ENCODE measurements at regions not wholly inside any gene's neighbourhood (a gene's known extent, or its start where the extent isn't known, plus 50 kb on each side); places are given as distances from the start of the nearest gene placed in this dataset.

GRCh38 chr2:37832590-37833197, 92.4 kb upstream of the RMDN2 start:
- 39 to 49% methylated on average over 3 of the region's 3 CpGs for WGBS, 2 donors
- no peak overlapping the region for H3K4me3 ChIP-seq
- no peaks in the 10 kb centered on the region for H3K9me3 ChIP-seq (ENCODE audit: control insufficient read depth in 4 of 4, insufficient read depth in 3 of 4, low read length in 3 of 4)
- no peaks in the 10 kb centered on the region for H3K36me3 ChIP-seq (ENCODE audit: control insufficient read depth in 4 of 4, insufficient read depth in 4 of 4, low read length in 4 of 4)
- ATAC-seq (ENCODE audit: insufficient read depth, low FRiP score) (peak; percentile 94), DNase-seq (peak; percentile 85 to 90 (median 89))
- peak; percentile 93 for TF ChIP-seq CTCF (IDR thresholded peaks at IDR 0.05; ENCODE audit: control extremely low read depth, extremely low read depth)
- H3K4me1 ChIP-seq (ENCODE audit: control insufficient read depth in 5 of 5, insufficient read depth in 5 of 5, low read length in 5 of 5), result peaks cover 2 to 22% (median 6%) of the 10 kb centered on the region in 5 donors
- no peak overlapping the region for H3K9ac ChIP-seq (ENCODE audit: insufficient read depth in 1 of 2, low read length in 2 of 2)
- no peak overlapping the region for H3K27ac ChIP-seq (ENCODE audit: low read depth in 1 of 2, low read length in 1 of 2)
- H3K27me3 ChIP-seq (ENCODE audit: control insufficient read depth in 3 of 3, insufficient read depth in 3 of 3, low read length in 2 of 3), result no peaks in the 10 kb centered on the region

GRCh38 chr2:37833423-37833822, 91.7 kb upstream of the RMDN2 start:
- 36 to 46% methylated on average over 7 of the region's 7 CpGs for WGBS, 2 donors
- no peak overlapping the region for H3K4me3 ChIP-seq
- no peaks in the 10 kb centered on the region for H3K36me3 ChIP-seq (ENCODE audit: control insufficient read depth in 4 of 4, insufficient read depth in 4 of 4, low read length in 4 of 4)
- DNase-seq (no peak), ATAC-seq (ENCODE audit: insufficient read depth, low FRiP score) (no peak)
- TF ChIP-seq CTCF (IDR thresholded peaks at IDR 0.05; ENCODE audit: control extremely low read depth, extremely low read depth), result no peak
- H3K27me3 ChIP-seq (ENCODE audit: control insufficient read depth in 3 of 3, insufficient read depth in 3 of 3, low read length in 2 of 3), result no peaks in the 10 kb centered on the region
- H3K9me3 ChIP-seq (ENCODE audit: control insufficient read depth in 4 of 4, insufficient read depth in 3 of 4, low read length in 3 of 4), result no peaks in the 10 kb centered on the region
- no peak overlapping the region for H3K9ac ChIP-seq (ENCODE audit: insufficient read depth in 1 of 2, low read length in 2 of 2)
- peaks cover 0 to 24% (median 6%) of the 10 kb centered on the region in 5 donors for H3K4me1 ChIP-seq (ENCODE audit: control insufficient read depth in 5 of 5, insufficient read depth in 5 of 5, low read length in 5 of 5)
- H3K27ac ChIP-seq (ENCODE audit: low read depth in 1 of 2, low read length in 1 of 2), result no peak overlapping the region

- Histone ChIP-seq H3K36me3 (ENCODE audit: control insufficient read depth in 4 of 4, insufficient read depth in 4 of 4, low read length in 4 of 4) (no peaks in the 10 kb centered on the region), H3K4me3 (no peak overlapping the region), H3K9ac (ENCODE audit: insufficient read depth in 1 of 2, low read length in 2 of 2) (no peak overlapping the region), H3K27ac (ENCODE audit: low read depth in 1 of 2, low read length in 1 of 2) (no peak overlapping the region), H3K27me3 (ENCODE audit: control insufficient read depth in 3 of 3, insufficient read depth in 3 of 3, low read length in 2 of 3) (no peaks in the 10 kb centered on the region), H3K9me3 (ENCODE audit: control insufficient read depth in 4 of 4, insufficient read depth in 3 of 4, low read length in 3 of 4) (no peaks in the 10 kb centered on the region), H3K4me1 (ENCODE audit: control insufficient read depth in 5 of 5, insufficient read depth in 5 of 5, low read length in 5 of 5) (peaks cover 0 to 18% (median 2%) of the 10 kb centered on the region in 5 donors)
- 95 to 98% methylated on average over 3 of the region's 3 CpGs for WGBS, 2 donors
- no peak for TF ChIP-seq CTCF (IDR thresholded peaks at IDR 0.05; ENCODE audit: control extremely low read depth, extremely low read depth)
- DNase-seq (no peak), ATAC-seq (ENCODE audit: insufficient read depth, low FRiP score) (no peak)
Measured at GRCh38 chr2:37836270-37836669, 88.8 kb upstream of the RMDN2 start.

DNA sequence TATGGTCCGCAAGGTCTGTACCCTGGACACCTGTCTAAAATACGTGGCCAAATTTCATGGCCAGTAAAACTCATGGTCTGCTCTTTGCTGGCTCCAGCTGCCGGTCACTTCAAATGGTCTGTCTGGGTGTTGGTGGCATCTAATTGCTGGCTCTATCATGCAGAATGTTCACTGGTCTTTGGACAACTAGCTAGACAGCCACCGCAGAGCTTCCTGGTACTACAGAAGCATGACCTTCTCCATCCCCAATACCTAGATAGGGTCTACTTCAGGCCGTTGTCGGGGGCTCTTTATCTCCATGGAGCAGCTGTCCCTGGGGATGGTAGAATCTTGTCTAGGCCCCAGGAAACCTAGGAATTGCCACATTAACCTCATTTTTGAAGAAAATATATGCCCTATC, 88.4 kb upstream of the RMDN2 start:
- no peak for DNase-seq
- no peak for TF ChIP-seq CTCF (IDR thresholded peaks at IDR 0.05; ENCODE audit: control extremely low read depth, extremely low read depth)
- no peak overlapping the region for H3K9ac ChIP-seq (ENCODE audit: insufficient read depth in 1 of 2, low read length in 2 of 2)
- no peak overlapping the region for H3K4me3 ChIP-seq
- H3K36me3 ChIP-seq (ENCODE audit: control insufficient read depth in 4 of 4, insufficient read depth in 4 of 4, low read length in 4 of 4), result no peaks in the 10 kb centered on the region
- H3K27ac ChIP-seq (ENCODE audit: low read depth in 1 of 2, low read length in 1 of 2), result no peak overlapping the region
- no peaks in the 10 kb centered on the region for H3K27me3 ChIP-seq (ENCODE audit: control insufficient read depth in 3 of 3, insufficient read depth in 3 of 3, low read length in 2 of 3)
- H3K9me3 ChIP-seq (ENCODE audit: control insufficient read depth in 4 of 4, insufficient read depth in 3 of 4, low read length in 3 of 4), result no peaks in the 10 kb centered on the region
- H3K4me1 ChIP-seq (ENCODE audit: control insufficient read depth in 5 of 5, insufficient read depth in 5 of 5, low read length in 5 of 5), result peaks cover 0 to 17% (median 2%) of the 10 kb centered on the region in 5 donors
- 95 to 99% methylated on average over 6 of the region's 6 CpGs for WGBS, 2 donors
- no peak for ATAC-seq (ENCODE audit: insufficient read depth, low FRiP score)
